Left colon (tissue), 2 donors: ENCODE measurements at regions not wholly inside any gene's neighbourhood (a gene's known extent, or its start where the extent isn't known, plus 50 kb on each side); places are given as distances from the start of the nearest gene placed in this dataset.

Experiments used
- ATAC-seq: fragments of 200-7000 bp; cut with Tn5 transposase; one replicate; pipeline ENCODE4 v1.9.1; 2020; ENCODE audit warnings: mild to moderate bottlenecking, moderate library complexity
- DNase-seq, 2 donors: peaks; one replicate each; pipeline ENCODE4 v3.0.0-alpha.2; 2020
- intact Hi-C, 2 donors: fragments of 100-400 bp; cut with DNase I in 1 of 2; cut with micrococcal nuclease in 1 of 2; formaldehyde crosslinking; loops; one replicate each; pipeline versions ENCODE4 v1.11.2 to v1.14.0; 2022; cut with DNase I, micrococcal nuclease
- donor health status: DM: no; HTN: no; CAD: no.
- donor health status: DM: yes; HTN: yes; CAD: no.

- ATAC-seq: no peak
- intact Hi-C loops: no loop called here
- no peak for DNase-seq
These were observed 334.2 kb downstream of the PYDC2 start for GRCh38 chr3:191795196-191795595.

DNA sequence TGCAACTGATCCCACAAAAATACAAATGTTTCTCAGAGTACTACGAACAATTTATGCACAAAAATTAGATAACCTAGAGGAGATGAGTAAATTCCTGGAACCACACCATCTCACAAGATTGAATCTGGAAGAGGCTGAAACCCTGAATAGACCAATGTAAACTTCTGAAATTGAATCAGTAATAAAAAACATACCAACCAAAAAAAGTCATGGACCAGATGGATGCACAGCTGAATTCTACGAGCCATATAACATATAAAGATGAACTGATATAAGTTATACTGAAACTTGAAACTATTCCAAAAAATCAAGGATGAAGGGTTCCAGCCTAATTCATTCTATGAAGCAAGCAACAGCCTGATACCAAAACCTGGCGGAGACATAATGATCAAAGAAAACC, 336.3 kb downstream of the PYDC2 start:
- DNase-seq (no peak), ATAC-seq (no peak)
- intact Hi-C loops: no loop called here

DNA sequence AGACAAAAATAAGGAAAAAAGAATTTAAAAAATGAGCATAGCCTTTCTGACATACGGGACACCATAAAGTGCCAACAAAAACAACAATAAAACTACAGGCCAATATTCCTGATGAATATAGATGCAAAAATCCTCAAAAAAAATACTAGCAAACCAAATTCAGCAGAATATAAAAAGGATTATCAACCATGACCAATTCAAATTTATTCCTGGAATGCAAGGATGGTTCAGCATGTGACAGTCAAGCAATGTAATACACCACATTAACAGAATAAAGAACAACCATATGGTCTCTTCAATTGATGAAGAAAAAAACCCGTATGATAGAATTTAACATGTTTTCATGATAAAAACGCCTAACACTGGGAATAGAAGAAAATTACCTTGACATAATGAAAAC, 341.7 kb downstream of the PYDC2 start:
- no peak for ATAC-seq
- DNase-seq: no peak
- intact Hi-C loops: no loop called here

DNA sequence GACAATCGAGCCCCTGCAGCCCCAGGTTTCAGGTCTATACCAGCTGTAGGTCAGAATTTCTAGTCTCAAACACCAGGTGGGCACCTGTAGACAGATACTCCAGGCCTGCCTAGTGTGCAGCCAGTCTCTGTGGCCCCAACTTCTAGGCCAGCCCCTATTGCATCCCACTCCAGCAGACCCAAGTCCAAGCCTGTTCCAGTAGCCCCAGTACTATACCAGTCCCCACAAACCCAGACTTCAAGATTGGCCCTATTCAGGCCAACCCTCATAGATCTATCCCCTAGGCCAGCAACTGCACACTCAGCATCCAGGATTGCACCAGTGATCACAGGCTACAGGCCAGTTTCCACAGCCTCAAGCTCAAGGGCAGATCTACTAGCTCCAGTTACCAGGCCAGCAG, 344.0 kb downstream of the PYDC2 start:
- DNase-seq (no peak), ATAC-seq (no peak)
- intact Hi-C loops: no loop called here

DNA sequence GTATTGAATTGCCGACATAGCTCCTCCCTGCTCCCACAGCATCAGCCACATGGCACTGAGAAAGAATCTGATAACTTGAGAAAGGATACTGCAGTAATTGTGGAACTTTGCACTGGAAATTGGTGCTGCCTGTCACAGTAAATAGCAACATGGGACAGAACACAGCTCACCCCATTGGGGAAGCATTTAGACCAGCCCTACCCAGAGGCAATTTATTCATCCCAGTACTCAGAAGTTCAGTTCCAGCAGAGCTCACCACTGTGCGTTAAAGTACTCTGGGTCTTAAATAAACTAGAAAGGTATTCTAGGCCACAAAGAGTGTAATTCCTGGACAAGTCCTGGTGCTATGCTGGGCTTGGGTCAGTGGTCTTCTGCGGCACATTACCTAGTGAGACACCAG, 347.1 kb downstream of the PYDC2 start:
- no peak for DNase-seq
- no peak for ATAC-seq
- intact Hi-C loops: no loop called here

DNA sequence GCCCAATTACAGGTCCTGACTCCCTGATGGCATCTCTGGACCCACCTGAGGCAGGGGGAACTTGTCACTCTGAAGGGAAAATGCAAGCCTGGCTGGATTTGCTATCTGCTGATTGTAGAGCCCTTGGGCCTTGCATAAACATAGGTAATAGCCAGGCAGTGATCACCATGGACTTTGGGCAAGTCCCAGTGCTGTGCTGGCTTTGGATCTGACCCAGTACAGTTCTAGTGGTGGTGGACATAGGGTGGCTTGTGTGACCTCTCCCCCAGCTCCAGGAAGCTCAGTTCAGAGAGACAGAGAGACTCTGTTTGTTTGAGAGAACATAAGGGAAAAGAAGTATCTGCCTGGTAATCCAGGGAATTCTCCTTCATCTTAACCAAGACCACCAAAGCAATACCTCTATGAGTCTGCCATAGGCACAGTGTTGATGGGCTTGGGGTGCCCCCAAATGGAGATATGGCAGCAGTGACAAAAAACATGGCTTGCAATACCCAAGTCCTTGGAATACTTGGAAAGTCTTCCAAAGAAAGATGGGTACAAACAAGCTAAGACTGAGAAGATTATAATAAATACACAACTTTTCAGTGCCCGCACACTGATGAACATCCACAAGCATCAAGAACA, 348.5 kb downstream of the PYDC2 start:
- intact Hi-C loops: no loop called here

GRCh38 chr3:191813245-191813644, 352.3 kb downstream of the PYDC2 start:
- no peak for DNase-seq
- no peak for ATAC-seq
- intact Hi-C loops: no loop called here

More for the DNA sequence above, 348.5 kb downstream of the PYDC2 start:
- ATAC-seq: no peak
- no peak for DNase-seq

- DNase-seq (no peak), ATAC-seq (no peak)
- intact Hi-C loops: no loop called here
These were observed 387.9 kb downstream of the PYDC2 start for GRCh38 chr3:191848818-191849217.

DNA sequence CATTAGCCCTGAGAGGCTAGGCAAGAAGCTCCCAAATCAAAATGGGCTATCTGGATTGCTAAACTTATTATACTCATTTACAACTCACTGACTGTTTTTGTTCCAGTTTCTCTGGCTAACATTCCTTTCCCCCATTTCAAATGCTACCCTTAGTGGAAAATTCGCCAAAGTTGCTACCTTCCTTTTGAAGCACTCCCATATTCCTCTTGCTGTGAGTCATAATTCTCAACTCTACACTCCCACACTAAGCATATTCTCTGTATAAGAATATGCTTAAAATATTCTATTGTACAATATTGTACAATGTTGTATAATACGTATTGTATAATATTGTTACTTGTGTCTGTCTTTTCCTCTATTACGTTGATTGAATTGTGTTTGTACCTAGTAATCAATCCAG, 398.6 kb downstream of the PYDC2 start:
- DNase-seq (no peak), ATAC-seq (no peak)
- intact Hi-C loops: no loop called here

DNA sequence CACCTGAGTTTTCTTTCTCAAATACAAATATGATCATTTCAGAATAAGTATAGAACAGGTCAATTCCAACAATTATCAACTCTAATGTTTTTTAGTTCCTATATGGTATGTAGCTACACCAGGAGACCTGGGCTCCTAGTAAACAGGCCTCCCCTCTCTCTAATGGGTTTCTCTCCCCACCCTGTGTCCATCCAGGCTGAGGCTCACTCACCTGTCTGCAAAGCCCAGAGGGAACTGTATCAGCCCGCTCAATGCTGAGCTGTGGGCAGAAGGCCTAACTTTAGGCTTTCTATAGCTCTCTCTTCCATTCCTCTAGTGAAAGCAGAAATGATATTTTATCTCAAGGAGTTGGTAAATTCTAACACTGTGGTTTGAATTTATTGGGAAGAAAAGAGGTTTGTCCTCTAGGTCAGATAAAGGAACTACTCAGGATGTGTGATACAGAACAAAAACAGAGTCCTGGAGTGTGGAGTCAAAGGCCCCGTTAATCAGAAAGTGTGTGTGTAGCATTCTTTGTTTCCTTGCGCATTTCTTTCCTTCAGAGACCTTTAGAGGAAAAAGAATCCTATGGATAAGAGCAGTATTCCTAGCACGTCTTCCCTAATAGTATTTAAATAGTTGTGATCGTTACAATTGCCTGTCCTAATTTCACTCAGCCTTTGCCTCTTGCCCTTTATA, 408.9 kb downstream of the PYDC2 start:
- intact Hi-C loops: no loop called here
- no peak for ATAC-seq
- DNase-seq: no peak

- ATAC-seq (no peak), DNase-seq (no peak)
- intact Hi-C loops: no loop called here
These were observed 412.8 kb downstream of the PYDC2 start for GRCh38 chr3:191873736-191874135.

GRCh38 chr3:191882289-191882688, 421.3 kb downstream of the PYDC2 start:
- DNase-seq (no peak), ATAC-seq (no peak)
- intact Hi-C loops: no loop called here

DNA sequence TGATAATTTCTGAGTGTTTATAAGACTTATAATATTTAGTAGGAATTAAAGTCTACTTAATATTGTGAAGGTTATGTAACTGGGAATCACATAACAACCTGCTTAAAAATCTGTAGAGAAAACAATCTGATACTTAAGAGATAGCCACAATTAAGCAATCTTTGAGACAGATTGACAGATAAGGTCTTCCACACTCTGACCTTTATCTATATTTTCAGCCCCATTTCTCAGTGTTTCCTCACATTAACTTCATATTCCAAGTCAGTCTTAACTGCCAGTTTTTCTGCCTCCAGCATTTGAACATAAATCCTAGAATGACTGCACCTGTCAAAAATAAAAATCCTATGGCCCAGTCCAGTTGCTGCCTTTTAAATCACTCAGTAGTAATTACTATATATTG, 423.2 kb downstream of the PYDC2 start:
- DNase-seq (no peak), ATAC-seq (no peak)
- intact Hi-C loops: no loop called here

GRCh38 chr3:191889106-191889505, 428.1 kb downstream of the PYDC2 start:
- ATAC-seq (no peak), DNase-seq (no peak)
- intact Hi-C loops: no loop called here

DNA sequence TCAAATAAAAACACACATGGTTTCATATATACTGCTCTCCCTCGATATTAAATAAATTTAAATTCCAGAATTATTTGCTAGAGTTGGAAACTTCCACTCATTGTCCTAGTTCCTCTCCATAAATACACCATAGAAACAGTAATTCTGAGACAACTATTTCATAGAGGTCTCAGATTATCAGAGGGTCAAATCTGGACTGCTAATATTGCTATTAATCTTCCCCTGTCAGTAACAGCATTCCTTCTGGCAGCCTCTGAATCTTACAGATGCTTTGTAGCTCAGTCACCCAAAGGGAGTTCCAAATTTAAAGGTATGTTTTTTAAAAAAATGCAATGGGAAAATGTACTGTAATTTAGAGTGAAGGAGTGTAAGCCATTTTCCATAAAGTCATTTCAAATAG, 428.8 kb downstream of the PYDC2 start:
- intact Hi-C loops: no loop called here
- DNase-seq (no peak), ATAC-seq (no peak)

GRCh38 chr3:191894406-191894805, 433.4 kb downstream of the PYDC2 start:
- intact Hi-C loops: no loop called here
- DNase-seq (no peak), ATAC-seq (no peak)

DNA sequence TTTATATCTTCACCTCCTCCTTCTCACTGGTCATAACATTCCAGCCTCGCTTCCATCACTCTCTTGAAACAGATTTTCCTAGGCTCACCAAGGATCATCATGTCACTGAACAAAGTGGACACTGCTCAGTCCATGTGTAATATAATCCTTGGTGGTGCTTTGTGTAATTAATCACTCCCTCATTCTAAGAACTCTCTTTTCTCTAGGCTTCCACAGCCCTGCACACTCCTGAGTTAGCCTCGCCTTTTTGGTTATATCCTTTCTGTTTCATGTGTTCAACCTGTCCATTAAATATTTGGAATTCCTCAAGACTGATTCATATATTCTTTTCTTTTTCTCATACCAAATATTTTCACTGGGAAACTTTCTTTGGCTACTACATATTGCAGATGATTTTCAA, 440.8 kb downstream of the PYDC2 start:
- DNase-seq: no peak
- intact Hi-C loops: no loop called here
- ATAC-seq: no peak

GRCh38 chr3:191912616-191913204, 451.7 kb downstream of the PYDC2 start:
- DNase-seq: no peak
- no peak for ATAC-seq
- intact Hi-C loops: no loop called here

GRCh38 chr3:191915712-191916111, 454.7 kb downstream of the PYDC2 start:
- ATAC-seq (no peak), DNase-seq (no peak)
- intact Hi-C loops: no loop called here

DNA sequence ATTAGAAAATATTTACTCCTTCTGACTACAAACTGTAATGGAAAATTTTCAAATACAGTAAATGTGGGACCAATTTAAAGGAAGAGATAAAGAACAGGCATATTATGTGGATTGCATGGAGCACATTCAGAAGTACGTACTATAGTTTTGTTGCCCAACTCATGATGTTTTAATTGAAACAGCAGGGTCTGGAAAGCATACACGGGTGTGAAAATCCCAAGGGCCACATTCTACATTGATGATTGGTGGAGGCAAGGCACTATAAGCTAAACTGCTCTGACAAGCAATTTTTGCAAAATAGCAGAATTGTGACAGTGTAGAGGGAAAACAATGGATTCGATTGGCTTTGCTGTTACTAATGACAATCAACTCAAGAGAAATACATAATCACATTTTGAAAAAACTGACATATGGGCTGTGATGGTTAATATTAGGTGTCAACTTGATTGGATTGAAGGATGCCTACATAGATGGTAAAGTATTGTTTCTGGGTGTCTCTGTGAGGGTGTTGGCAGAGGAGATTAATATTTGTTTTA, 458.6 kb downstream of the PYDC2 start:
- no peak for DNase-seq
- intact Hi-C loops: no loop called here
- ATAC-seq: no peak

- intact Hi-C loops: no loop called here
- ATAC-seq: no peak
- no peak for DNase-seq
These were observed 461.6 kb downstream of the PYDC2 start for GRCh38 chr3:191922570-191922969.
